HG03457 (cell line): ENCODE measurements at regions not wholly inside any gene's neighbourhood (a gene's known extent, or its start where the extent isn't known, plus 50 kb on each side); places are given as distances from the start of the nearest gene placed in this dataset.
"Not testable (repeated sequence)": the region's sequence is repeated elsewhere in the genome, so short reads cannot be mapped to it uniquely, and the experiment has no call there.

Source experiments
- ATAC-seq: cut with Tn5 transposase; IDR thresholded peaks from one replicate; pipeline ENCODE4 v1.9.1; 2021; ENCODE audit warnings: moderate number of reproducible peaks; ENCODE audit not compliant: unreplicated experiment

GRCh38 chr2:107535905-107536689 is 290.6 kb upstream of the RGPD4 start:
- ATAC-seq: not testable (repeated sequence)

- no peak for ATAC-seq
These were observed 284.4 kb upstream of the RGPD4 start for GRCh38 chr2:107542314-107542740.

- no peak for ATAC-seq
These were observed 282.9 kb upstream of the RGPD4 start for GRCh38 chr2:107543793-107544192.

GRCh38 chr2:107545066-107545465 is 281.6 kb upstream of the RGPD4 start:
- ATAC-seq: no peak

DNA sequence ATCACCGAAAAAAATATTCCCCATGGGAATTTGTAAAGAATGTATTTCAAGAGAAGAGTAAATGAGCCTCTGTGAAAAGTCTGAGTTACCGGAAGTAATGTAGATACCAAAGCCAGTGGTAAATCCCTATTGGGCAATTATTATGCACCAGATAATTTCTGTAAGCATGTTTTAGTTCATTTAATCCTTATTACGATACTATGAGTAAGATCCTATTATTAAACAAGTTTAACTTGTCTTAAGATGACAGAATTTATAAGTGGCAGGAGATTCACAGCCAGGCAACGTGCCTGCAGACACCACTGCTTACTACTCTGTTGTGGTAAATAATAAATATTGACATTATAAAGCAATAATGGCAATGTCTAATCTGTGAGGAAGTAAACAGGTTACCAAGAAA is 280.8 kb upstream of the RGPD4 start:
- no peak for ATAC-seq

- no peak for ATAC-seq
These were observed 278.5 kb upstream of the RGPD4 start for GRCh38 chr2:107548216-107548615.

DNA sequence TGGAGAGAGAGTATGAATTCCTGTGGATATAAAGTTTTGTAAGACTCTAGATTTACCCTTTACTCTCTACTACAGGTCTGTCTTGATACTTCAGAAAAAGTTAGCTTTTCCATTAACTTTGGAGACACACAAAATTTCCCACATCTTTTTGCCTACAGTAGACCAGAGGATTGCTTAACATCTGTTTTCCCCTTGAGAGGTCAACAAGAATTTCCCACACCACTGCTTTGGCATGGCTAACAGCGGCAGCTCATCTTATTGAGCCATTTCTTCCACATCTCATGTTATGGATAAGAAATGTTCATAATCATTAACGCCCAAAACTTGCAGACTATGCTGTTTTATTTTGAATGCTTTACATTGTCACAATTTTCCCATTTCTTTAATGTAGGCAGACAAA is 273.6 kb upstream of the RGPD4 start:
- no peak for ATAC-seq

DNA sequence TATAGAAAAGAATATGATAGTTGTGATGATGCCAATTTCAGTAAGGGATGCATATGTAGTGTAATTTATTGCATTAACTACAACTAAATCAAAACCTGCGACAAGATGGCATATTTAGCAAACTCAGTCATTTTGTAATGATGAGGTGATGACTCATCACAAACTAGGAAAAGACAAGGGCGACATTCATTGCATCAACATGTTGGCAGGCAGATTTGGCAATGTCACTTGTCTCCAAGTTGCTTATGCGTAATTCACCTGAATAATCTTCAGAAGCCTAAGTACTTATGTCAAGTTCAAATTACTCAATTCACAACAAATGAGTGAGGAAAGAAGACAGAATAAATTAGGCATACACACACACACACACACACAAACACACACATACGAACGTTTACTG is 273.2 kb upstream of the RGPD4 start:
- no peak for ATAC-seq

- ATAC-seq: no peak
These were observed 270.6 kb upstream of the RGPD4 start for GRCh38 chr2:107556038-107556627.

DNA sequence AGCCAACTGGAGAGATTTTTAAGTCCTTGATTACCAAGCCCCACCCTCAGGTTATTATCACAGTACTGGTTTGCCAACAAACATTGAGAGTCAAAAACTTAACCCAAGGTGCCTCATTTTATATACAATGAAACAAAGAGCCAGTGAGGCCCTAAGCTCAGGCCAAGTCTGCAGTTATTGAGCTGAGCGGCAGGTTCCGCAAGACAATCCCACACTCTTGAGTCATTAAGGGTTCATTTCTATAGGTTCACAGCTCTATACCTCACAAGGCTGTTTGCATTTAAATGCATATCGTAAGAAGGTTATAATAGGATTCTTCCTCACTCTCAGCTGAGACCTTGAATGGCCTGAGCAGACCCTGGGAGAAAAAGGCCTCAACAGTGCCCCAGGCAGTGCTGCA is 268.4 kb upstream of the RGPD4 start:
- ATAC-seq: no peak

- no peak for ATAC-seq
These were observed 257.2 kb upstream of the RGPD4 start for GRCh38 chr2:107569496-107569895.

- ATAC-seq: no peak
These were observed 255.8 kb upstream of the RGPD4 start for GRCh38 chr2:107570876-107571275.

DNA sequence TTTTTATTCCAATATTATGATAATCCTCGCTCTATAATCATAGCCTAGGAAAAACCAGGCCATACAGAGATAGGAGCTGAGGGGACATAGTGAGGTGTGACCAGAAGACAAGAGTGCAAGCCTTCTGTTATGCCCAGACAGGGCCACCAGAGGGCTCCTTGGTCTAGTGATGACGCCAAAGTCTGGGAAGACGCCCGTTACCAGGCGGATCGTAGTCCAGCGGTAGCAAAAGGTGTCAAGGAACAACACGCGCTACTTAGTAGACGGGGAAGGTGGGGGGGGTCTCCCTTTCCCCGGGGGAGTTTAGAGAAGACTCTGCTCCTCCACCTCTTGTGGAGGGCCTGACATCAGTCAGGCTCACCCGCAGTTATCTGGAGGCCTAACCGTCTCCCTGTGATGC is 253.8 kb upstream of the RGPD4 start:
- ATAC-seq: not testable (repeated sequence)

DNA sequence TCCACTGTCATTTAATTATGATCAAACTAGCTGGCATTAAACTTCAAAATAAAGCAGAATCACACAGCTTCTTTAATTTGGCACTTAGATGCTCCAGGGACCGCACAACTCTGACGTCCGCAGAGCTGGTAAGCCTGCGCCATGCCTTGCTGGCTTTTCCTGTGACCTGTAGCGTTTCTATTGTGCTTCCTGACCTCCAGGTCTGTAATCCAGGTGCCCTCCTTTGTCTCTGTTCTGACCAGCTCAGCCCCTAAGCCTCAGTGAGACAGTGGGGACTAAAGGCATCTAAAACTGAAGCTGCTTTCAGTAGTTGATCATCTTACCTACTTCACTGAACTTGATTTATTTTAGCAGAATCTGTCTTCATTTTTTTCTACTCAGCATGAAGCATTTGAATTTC is 249.7 kb upstream of the RGPD4 start:
- ATAC-seq: no peak

- no peak for ATAC-seq
These were observed 244.2 kb upstream of the RGPD4 start for GRCh38 chr2:107582487-107582886.

- no peak for ATAC-seq
These were observed 242.1 kb upstream of the RGPD4 start for GRCh38 chr2:107584577-107584976.

DNA sequence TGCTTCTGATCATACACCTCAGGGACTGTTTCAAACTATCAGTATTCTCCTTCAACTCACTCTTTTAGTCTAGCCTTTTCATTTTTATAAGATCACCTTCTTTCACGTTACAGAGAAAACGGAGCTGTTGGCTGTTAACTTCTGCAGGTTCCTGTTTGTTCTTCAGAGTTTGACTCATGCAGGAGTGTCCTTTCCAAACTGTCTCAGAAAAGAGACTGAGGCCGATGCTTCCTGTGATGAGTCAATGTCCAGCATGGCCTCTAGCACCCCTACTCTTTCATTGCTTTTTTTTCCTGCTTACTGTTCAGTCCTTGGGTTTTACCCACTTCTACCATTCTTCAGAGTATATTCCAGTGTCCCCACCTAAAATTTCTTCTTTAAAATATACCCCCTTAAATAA is 240.8 kb upstream of the RGPD4 start:
- no peak for ATAC-seq

GRCh38 chr2:107588181-107588580 is 238.5 kb upstream of the RGPD4 start:
- no peak for ATAC-seq

DNA sequence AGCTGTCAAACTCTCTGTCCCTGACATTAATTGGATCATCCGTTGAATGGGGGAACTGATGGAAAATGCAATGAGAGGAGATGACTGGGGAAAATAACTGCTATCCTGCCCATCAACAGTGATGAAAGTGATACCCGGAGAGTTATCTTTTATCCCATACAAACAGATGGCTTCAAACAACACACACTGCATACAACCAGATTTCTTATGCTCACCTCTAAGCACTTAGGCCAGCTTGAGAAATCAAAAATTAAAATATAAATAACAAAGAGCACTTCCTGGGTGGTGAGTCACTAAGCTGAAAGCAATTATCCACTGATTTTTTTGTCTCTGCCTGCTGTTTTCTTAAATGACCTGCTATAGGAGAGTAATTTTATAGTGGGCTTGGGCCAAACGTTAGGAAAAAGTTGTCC is 237.6 kb upstream of the RGPD4 start:
- no peak for ATAC-seq

DNA sequence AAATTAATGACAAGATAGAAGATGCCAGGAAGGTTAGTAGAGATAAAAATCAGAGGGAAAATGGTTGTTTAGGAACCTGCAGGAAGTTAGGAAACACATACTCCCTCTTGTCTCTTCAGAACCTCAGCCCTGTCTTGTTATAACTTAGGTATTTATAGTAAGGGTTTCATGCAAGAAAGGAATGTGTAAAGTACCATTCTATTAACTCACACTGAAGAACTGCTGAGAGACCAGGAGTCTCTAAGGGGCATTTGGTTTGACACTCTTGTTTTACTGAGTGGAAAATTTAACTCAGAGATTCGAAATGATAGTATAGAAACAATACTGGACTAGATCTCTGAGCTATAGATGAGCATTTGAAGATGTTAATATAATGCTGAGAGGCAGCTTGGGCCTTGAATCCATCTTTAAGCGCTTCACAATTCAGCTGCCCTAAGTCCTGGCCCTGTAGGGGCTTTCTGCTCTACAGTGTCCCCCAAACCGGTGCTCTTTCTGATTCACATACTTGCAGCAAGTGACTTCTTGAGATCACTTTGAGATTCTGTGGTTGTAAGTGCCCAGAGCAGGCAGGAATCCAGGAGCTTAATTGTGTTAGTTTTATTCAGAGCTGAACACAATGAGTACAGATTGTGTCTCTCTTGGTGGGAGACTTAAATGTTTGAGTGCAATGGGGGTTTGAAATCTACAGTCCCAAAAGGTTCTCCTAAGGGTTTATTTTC is 235.0 kb upstream of the RGPD4 start:
- ATAC-seq: no peak

- ATAC-seq: no peak
These were observed 234.4 kb upstream of the RGPD4 start for GRCh38 chr2:107592280-107592624.

GRCh38 chr2:107595285-107595684 is 231.4 kb upstream of the RGPD4 start:
- no peak for ATAC-seq
